Esophagus squamous epithelium (tissue), 5 donors: ENCODE measurements at regions not wholly inside any gene's neighbourhood (a gene's known extent, or its start where the extent isn't known, plus 50 kb on each side); places are given as distances from the start of the nearest gene placed in this dataset.

Source experiments
- DNase-seq: peaks from one replicate; lab custom pipeline; 2025; lab: John Stamatoyannopoulos, UW
- H3K27ac ChIP-seq, 4 donors: fragments of 200-600 bp; sonication (generic); one replicate each; pipeline ENCODE4 v1.5.1; 2016 to 2019; ENCODE audit warnings: mild to moderate bottlenecking in 1 of 4
- H3K27me3 ChIP-seq, 4 donors: fragments of 200-600 bp; sonication (generic); 1 replicate in 3 of 4; 2 replicates in 1 of 4; pipeline versions ENCODE4 v1.5.1 to v1.6.0; 2017 to 2021; ENCODE audit warnings: antibody characterized with exemption in 1 of 4
- H3K36me3 ChIP-seq, 3 donors: fragments of 200-600 bp; sonication (generic); one replicate each; pipeline ENCODE4 v1.5.1; 2016 to 2019
- H3K4me1 ChIP-seq, 3 donors: fragments of 200-600 bp; sonication (generic); one replicate each; pipeline ENCODE4 v1.5.1; 2017 to 2019
- H3K4me3 ChIP-seq, 4 donors: fragments of 200-600 bp; sonication (generic); 1 replicate in 3 of 4; 2 replicates in 1 of 4; pipeline ENCODE4 v1.5.1; 2016 to 2019; ENCODE audit warnings: mild to moderate bottlenecking in 2 of 4, moderate library complexity in 1 of 4
- H3K9me3 ChIP-seq, 3 donors: fragments of 200-600 bp; sonication (generic); one replicate each; pipeline ENCODE4 v1.5.1; 2016 to 2019
- CTCF ChIP-seq, 6 experiments: fragments of 450-650 bp in 4 of 6; fragments of 200-600 bp in 2 of 6; sonication (generic) in 2 of 6; IDR thresholded peaks; one replicate each; pipeline ENCODE4 v1.5.1; 2016 to 2019; ENCODE audit warnings: antibody characterized with exemption in 6 of 6, mild to moderate bottlenecking in 4 of 6, moderate library complexity in 4 of 6
- POLR2A ChIP-seq, 4 donors: fragments of 450-650 bp; IDR thresholded peaks; one replicate each; pipeline ENCODE4 v1.6.1; 2017; ENCODE audit warnings: antibody characterized with exemption in 4 of 4, mild to moderate bottlenecking in 4 of 4, moderate library complexity in 3 of 4
- WGBS, 2 donors: methylation state at CpG; one replicate each; pipeline ENCODE4 v1.1.5; 2018; 5-methylcytosine and 5-hydroxymethylcytosine counted together
- intact Hi-C: fragments of 100-400 bp; cut with DNase I; formaldehyde crosslinking; loops from one replicate; pipeline ENCODE4 v1.15.0; 2022
- donor health status: DM: yes; HTN: yes; CAD: no.

GRCh38 chr11:21814169-21814568 lies 378.7 kb upstream of the ANO5 start:
- Histone ChIP-seq H3K27ac (no peak overlapping the region), H3K4me3 (no peak overlapping the region), H3K4me1 (no peaks in the 10 kb centered on the region), H3K9me3 (no peaks in the 10 kb centered on the region), H3K36me3 (no peaks in the 10 kb centered on the region), H3K27me3 (no peaks in the 10 kb centered on the region)
- TF ChIP-seq POLR2A (IDR thresholded peaks at IDR 0.05), result no peak
- TF ChIP-seq CTCF (IDR thresholded peaks at IDR 0.05), result no peak
- intact Hi-C loops, result no loop called here
- WGBS, 2 donors, result 67 to 100% methylated on average over 1 to 2 of the region's 3 CpGs
- DNase-seq, result no peak

- 73 to 77% methylated on average over 3 of the region's 3 CpGs for WGBS, 2 donors
- H3K27me3 ChIP-seq, result no peaks in the 10 kb centered on the region
- intact Hi-C loops, result no loop called here
- no peaks in the 10 kb centered on the region for H3K36me3 ChIP-seq
- TF ChIP-seq CTCF (IDR thresholded peaks at IDR 0.05) (no peak), POLR2A (IDR thresholded peaks at IDR 0.05) (no peak)
- no peak overlapping the region for H3K27ac ChIP-seq
- H3K9me3 ChIP-seq, result no peaks in the 10 kb centered on the region
- no peaks in the 10 kb centered on the region for H3K4me1 ChIP-seq
- no peak overlapping the region for H3K4me3 ChIP-seq
- no peak for DNase-seq
Observed at GRCh38 chr11:21817696-21818095, 375.2 kb upstream of the ANO5 start.

GRCh38 chr11:21820176-21820575 lies 372.7 kb upstream of the ANO5 start:
- Histone ChIP-seq H3K4me1 (no peaks in the 10 kb centered on the region), H3K27ac (no peak overlapping the region), H3K27me3 (no peaks in the 10 kb centered on the region), H3K4me3 (no peak overlapping the region), H3K9me3 (no peaks in the 10 kb centered on the region), H3K36me3 (no peaks in the 10 kb centered on the region)
- no peak for DNase-seq
- TF ChIP-seq POLR2A (IDR thresholded peaks at IDR 0.05) (no peak), CTCF (IDR thresholded peaks at IDR 0.05) (no peak)
- intact Hi-C loops, result no loop called here

GRCh38 chr11:21825127-21825526 lies 367.8 kb upstream of the ANO5 start:
- no peak overlapping the region for H3K27ac ChIP-seq
- intact Hi-C loops, result no loop called here
- H3K4me1 ChIP-seq, result no peaks in the 10 kb centered on the region
- H3K4me3 ChIP-seq, result no peak overlapping the region
- H3K36me3 ChIP-seq, result no peaks in the 10 kb centered on the region
- no peaks in the 10 kb centered on the region for H3K27me3 ChIP-seq
- H3K9me3 ChIP-seq, result no peaks in the 10 kb centered on the region
- DNase-seq, result no peak
- WGBS, 2 donors, result 48 to 76% methylated on average over 2 of the region's 2 CpGs
- TF ChIP-seq CTCF (IDR thresholded peaks at IDR 0.05), result no peak
- no peak for TF ChIP-seq POLR2A (IDR thresholded peaks at IDR 0.05)

- Histone ChIP-seq H3K4me1 (no peaks in the 10 kb centered on the region), H3K4me3 (no peak overlapping the region), H3K36me3 (no peaks in the 10 kb centered on the region), H3K9me3 (no peaks in the 10 kb centered on the region), H3K27ac (no peak overlapping the region), H3K27me3 (no peaks in the 10 kb centered on the region)
- no peak for TF ChIP-seq POLR2A (IDR thresholded peaks at IDR 0.05)
- TF ChIP-seq CTCF (IDR thresholded peaks at IDR 0.05), result no peak
- no peak for DNase-seq
- WGBS, 2 donors, result 55 to 74% methylated on average over 3 of the region's 3 CpGs
- intact Hi-C loops, result no loop called here
Observed at GRCh38 chr11:21838427-21838826, 354.5 kb upstream of the ANO5 start.
